GM18868 (cell line): ENCODE measurements at regions not wholly inside any gene's neighbourhood (a gene's known extent, or its start where the extent isn't known, plus 50 kb on each side); places are given as distances from the start of the nearest gene placed in this dataset.
A peak's percentile ranks its signal among the peaks of the same experiment; 100 is the strongest.
"Not testable (repeated sequence)": the region's sequence is repeated elsewhere in the genome, so short reads cannot be mapped to it uniquely, and the experiment has no call there.

Experiments
- ATAC-seq: cut with Tn5 transposase; IDR thresholded peaks from one replicate; pipeline ENCODE4 v1.9.1; 2021; ENCODE audit warnings: mild to moderate bottlenecking, moderate library complexity; ENCODE audit not compliant: unreplicated experiment

DNA sequence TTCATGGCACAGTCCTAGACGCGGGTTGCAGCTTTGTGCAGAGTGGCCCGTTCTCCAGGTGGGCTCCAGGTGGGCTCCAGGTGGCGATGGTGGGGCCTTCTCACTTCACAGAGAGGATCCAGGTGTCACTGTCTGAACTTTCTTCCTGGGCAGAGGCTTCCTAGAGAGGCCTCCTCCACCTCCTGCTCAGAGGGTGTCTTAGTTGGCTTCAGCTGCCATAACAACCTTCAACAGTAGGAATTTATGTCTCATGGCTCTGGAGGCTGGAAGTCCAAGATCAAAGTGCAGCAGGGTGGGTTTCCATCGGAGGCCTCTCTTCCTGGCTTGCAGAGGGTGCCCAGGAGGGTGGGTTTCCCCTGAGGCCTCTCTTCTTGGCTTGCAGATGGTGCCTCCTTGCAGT lies 125.1 kb downstream of the GLRX3 start:
- ATAC-seq: no peak

DNA sequence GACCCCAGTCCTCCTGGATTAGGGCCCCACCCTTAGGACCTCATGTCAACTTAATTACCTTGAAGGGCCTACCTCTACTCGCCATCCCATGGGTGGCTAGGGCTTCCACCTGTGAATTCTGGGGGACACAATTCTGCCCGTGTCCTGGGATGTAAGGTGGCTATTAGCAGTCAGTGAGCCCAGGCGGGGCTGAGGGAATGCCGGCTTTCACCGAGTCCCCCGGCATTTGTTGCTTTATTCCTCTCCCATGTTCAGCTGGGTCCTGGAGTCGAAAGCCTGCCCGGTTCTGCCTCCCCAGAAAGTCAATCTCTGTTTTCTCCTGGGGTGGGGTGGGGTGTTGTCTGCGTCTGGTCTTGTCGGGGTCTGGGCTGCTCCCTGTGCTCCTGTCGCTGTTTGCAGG lies 125.6 kb downstream of the GLRX3 start:
- ATAC-seq: no peak

DNA sequence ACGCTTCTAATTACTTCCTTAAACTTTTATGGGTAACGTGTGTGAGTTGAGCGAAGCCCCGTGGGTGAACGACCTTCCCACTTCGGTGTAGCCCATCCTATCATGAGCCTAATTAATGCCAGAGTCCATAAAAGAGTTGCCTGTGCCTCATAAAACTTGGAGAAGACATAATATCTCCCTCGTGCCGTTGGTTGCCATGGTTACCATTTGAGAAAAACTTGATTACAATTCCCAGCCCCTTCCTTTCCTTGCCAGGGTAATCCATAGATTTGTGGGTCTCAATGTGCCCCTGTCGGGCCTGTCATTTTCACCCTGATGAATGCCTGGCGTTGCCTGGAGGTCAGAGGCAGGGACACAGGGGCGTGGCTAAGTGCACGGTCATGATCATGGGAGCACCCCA lies 127.1 kb downstream of the GLRX3 start:
- no peak for ATAC-seq

DNA sequence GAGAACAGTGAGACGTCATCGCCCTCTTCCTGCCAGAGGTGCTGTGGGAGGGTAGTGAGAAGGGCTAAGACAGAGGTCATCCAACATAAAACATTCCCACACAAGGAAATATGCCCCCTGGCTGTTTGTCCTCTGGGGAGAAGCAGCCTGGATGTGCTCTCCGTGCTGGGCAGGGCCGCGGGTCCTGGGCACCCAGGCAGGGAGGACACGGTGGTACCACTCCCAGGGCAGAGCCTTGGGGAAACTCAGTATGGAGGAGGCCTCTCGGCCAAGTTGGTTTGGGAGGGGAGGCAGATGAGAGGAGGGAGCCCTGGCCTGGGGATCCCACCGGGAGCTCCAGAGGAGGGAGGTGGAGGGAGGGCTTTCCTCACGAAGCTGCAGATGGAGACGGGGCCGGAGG lies 129.4 kb downstream of the GLRX3 start:
- no peak for ATAC-seq

DNA sequence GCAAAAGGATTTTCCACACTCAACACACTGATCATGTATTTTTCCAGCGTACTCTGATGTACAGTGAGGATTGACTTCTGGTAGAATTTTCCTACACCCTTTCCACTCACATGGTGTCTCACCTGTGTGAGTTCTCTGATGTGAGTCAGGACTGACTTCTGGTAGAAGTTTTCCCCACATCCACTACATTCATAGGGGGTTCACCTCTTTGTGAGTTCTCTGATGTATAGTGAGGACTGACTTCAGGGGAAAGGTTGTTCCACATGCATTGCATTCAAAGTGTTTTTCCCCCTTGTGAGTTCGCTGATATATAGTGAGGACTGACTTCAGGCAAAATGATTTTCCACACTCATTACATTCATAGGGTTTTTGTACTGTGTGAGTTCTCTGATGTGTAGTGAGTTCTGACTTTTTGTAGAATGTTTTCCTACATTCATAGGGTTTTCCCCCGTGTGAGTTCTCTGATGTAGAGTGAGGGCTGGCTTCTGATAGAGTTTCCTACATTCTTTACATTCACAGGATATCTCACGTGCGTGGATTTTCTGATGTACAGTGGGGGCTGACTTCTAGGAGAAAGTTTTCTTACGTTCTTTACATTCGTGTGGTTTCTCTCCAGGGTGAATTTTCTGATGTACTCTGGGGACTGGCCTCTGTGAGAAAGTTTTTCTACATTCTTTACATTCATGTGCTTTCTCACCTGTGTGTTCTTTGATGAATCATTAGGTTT lies 146.5 kb downstream of the GLRX3 start:
- ATAC-seq: no peak

DNA sequence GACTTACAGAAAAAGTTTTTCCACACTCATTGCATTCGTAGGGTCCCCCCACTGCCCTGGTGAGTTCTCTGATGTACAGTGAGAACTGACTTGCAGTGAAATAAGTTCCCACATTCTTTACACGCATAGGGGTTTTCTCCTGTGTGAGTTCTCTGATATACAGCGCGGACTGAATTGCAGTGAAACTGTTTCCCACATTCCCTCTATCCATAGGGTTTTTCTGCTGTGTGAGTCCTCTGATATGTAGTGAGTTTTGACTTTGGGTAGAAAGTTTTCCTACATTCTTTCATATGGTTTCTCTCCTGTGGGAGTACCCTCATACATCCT lies 147.0 kb downstream of the GLRX3 start:
- no peak for ATAC-seq

DNA sequence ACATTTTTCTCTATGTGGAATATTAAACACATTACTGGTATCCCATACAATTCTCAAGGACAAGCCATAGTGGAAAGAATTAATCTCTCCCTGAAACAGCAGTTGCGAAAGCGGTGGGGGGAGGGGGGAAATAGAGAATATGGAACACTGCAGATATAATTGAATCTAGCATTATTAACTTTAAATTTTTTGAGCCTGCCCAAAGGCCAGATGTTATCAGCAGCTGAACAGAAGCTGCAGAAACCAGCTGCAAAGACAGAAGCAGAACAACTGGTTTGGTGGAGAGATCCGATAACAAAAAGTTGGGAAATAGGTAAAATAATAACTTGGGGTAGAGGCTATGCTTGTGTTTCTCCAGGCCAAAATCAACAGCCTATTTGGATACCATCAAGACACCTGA lies 159.6 kb downstream of the GLRX3 start:
- ATAC-seq: not testable (repeated sequence)

DNA sequence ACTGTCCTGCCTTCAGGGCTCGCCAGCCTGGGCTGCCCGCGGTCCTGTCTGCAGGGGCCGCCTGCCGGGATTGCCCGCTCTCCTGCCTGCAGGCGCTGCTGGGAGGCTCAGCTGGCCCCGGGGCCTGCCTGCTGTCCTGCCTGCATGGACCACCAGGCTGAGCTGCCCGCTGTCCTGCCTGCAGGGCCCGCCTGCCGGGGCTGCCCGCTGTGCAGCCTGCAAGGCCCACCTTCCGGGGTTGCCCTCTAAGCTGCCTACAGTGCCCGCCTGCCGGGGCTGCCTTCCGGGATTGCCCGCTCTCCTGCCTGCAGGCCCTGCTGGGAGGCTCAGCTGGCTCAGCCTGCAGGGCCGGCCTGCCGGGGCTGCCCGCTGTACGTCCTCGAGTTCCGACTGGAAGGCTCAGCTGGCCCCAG lies 164.4 kb downstream of the GLRX3 start:
- ATAC-seq: no peak

DNA sequence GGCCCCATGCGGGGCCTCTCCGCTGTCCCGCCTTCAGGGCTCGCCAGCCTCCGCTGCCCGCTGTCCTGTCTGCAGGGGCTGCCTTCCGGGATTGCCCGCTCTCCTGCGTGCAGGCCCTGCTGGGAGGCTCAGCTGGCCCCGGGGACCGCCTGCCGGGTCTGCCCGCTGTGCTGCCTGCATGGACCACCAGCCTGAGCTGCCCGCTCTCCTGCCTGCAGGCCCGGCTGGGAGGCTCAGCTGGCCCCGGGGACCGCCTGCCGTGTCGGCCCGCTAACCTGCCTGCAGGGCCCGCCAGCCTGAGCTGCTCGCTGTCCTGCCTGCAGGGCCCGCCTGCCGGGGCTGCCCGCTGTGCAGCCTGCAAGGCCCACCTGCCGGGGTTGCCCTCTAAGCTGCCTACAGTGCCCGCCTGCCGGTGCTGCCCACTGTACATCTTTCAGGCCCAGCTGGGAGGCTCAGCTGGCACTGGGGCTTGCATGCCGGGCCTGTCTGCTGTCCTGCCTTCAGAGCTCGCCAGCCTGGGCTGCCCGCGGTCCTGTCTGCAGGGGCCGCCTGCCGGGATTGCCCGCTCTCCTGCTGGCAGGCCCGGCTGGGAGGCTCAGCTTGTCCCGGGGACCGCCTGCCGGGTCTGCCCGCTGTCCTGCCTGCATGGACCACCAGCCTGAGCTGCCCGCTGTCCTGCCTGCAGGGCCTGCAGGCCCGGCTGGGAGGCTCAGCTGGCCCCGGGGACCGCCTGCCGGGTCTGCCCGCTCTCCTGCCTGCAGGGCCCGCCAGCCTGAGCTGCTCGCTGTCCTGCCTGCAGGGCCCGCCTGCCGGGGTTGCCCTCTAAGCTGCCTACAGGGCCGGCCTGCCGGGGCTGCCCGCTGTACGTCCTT lies 165.1 kb downstream of the GLRX3 start:
- ATAC-seq: peak; percentile 37

DNA sequence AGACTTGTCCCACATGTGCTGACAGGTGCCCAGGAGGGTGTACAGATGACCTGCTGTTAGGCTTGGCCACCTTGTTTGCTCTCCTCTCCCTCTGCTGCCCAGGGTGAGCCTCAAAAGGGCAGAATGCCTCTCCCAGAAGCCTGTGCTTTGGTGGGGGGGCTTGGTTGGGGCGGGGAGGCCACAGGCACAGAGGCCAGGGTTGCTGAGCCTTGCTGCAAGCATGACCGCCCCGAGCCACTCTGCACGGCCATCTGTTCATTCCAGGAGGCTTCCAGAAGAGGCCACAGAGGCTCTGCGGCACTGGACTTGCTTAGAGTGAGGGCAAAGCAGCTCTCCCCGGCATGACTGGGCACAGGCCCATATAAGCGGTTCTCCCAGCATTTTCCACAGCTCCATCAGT lies 190.8 kb downstream of the GLRX3 start:
- no peak for ATAC-seq

DNA sequence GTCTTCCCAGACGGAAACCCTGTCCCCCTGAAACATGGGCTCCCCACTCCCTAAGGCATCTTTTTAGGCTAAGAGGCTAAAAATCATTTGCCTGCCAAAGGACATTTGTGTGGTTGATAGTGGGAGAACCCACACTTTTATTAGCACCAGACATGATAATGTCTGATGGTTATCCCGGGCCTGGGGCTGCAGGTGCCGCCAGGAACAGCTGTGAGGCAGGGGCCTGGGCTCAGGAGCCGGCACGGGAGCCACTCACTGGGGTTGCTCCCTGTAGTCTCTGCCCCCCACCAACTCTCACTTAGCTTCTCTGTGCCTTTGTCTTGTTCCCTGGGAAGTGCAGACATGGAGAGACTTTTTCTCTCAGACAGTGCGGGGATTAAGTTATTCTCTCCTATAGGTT lies 193.6 kb downstream of the GLRX3 start:
- no peak for ATAC-seq

DNA sequence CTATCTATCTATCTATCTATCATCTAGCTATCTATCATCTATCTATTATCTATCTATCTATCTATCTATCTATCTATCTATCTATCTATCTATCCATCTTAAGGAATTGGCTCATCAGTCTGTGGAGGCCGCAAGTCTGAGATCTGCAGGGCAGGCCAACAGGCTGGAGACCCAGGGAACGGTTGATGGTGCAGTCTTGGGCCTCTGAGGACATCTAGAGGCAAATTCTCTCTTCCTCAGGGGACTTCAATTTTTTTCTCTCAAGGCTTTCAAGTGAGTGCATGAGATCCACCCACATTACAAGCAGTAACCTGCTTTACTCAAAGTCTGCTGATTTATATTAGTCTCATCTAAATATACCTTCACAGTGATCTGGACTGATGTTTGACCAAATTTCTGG lies 197.0 kb downstream of the GLRX3 start:
- no peak for ATAC-seq

DNA sequence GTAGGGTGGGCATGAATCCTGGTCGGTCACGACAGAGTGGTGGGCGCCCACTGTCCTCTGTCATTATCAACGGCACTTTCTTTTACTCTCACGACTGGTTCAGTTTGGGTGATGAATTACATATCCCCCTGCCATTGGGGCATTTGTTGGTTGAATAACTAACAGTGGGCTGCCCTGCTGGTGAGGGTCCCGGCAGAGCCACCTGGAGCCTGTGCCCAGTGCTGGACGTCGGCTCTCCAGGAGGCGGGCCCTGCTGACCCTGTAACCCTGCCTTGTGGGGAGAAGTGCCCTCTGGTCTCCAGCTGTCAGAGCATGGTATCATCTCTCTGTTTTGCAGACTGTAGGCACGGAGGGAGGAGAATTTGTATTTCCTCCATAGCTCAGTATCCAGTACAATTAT lies 199.1 kb downstream of the GLRX3 start:
- no peak for ATAC-seq

DNA sequence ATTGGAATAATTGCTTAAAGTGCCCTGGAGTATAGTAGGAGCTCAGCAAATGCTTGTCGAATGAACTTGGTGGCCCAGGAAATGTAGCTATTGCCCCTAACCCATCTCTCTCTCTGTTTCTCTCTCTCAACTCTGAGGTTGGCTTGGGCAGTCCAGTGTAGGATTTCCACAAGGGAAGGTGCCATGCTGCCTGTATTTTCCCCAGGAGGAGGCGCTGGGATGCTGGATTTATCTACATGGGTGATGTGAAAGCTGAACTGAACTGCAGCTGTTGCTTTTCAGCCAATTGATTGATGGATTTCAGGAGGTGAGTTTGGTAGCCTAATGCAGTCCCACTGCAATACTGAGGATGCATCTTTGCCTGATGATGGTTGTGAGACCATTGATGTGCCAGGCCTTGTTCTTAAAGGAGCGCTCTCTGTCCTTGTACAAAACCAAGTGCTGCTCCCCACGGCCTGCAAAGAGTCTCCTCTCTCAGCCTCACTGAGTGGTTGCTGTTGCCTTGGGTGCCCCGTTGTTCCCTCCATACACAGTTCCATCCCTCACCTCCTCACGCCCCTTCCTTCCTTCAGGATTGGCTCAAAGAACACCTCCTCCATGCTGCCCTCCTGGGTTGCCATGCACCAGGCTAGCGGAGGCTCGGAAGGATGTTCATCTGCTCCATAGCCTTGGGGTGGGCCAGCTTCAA lies 200.6 kb downstream of the GLRX3 start:
- no peak for ATAC-seq

DNA sequence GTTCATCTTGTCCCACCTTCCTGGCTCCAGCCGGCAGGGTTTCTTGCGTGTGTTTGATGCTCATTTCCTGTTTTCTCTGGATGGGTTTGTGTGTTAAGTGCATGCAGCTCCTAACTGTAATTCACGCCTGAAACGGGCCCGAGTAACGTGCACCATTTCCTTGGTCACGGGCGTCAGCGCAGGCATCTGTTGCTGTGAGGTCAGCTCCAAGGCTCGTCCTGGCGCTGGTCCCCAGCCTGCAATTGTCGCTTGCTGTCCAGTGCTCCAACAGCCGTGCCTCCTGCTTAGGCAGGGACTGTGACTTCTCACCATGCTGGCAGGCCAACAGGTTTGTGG lies 201.1 kb downstream of the GLRX3 start:
- ATAC-seq: no peak

DNA sequence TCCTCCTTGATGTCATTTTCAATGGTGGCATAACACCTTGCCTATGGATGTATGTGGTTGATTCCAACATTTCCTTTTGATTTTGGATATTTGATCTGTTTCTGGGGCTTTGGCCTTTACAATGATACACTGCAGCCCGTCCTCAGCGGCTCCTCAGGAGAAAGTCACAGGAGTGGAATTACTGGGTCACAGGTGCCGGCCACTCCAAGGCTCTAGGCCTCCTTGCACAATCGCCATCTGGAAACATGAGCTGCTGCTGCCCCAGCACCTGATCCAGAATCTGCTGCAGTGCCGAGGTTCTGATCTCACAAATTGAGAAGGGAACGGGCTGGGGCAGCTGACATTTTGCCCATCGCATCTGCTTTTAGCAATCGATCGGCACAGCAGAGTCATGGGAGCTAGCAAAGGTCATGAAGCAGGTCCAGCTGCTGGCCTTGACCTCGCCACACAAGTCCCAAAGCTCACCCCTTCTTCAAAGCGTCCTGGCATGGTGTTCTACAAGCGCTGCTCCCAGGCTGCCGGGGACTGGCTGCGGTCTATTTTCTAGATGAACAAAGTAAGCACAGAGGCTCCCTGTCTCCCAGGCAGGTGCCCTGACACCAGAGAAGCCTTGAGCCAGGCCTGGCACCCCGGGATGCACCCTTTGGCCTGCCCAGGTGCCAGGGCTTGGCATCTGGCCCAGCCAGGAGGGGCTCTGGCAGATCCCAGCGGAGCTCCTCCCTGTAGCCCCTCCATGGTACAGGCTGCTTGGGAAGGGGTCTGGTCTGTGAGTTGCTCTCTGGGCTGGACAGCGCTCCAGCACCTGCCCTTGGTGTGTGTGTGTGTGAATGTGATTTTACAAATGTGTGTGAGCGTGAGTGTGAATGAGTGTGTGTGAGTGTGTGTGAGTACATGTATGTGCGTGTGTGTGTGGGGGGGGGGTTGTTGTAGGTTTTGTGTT lies 201.8 kb downstream of the GLRX3 start:
- no peak for ATAC-seq

DNA sequence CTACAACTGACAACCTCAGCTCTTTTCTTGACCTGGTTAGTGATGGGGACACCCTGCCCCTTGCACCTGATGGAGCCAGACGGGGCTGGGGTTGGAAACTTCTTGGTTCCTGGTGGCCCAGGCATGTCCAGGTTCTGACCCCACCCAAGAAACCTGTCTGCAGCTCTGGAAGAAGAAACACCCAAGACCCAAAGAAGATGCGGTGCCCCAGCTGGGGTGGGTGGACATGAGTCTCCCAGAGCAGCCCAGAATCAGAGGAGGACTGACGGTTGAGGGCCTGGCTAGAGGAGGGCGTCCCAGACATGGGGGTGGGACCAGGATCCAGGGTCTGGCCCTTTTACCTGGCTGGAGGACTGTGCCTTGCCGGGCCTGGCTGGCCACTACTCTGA lies 202.4 kb downstream of the GLRX3 start:
- ATAC-seq: no peak

DNA sequence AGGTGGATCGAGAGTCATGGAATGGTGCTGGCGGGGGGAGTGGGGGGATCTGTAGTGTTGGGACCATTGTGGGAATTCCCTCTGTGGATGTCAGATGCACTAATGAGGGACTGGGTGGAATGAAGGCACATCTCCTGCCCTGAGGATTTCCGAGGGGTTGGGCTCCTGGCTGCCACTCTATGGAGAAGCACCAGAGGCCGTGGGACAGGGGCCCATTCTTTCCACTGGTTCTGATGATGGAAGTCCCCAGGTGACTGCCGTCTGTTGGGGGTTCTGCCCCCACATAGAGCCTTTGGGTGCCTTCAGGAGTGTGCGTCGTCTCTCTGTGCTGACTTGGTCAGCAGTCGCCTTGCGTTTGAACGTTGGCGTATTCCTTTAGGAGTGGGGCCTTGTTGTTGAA lies 202.9 kb downstream of the GLRX3 start:
- ATAC-seq: no peak

DNA sequence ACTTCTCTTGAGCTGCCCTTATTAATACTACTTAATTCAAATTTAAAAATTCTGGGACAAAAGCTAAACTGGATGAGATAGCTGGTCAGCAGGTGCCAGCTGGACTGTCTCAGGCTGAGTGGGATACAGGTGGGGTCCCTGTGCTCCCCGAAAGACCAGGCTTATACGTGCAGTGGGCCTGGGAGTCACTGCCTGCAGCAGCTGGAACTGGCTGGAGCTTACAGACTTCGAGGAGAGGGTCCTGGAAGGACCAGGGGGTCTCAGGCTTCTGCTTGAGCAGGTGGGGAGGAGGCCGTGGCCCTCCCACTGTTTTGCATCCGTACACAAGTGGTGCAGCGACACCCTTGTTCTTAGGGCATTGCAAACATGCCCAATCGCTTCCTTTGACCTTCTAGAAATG lies 203.7 kb downstream of the GLRX3 start:
- ATAC-seq: no peak

DNA sequence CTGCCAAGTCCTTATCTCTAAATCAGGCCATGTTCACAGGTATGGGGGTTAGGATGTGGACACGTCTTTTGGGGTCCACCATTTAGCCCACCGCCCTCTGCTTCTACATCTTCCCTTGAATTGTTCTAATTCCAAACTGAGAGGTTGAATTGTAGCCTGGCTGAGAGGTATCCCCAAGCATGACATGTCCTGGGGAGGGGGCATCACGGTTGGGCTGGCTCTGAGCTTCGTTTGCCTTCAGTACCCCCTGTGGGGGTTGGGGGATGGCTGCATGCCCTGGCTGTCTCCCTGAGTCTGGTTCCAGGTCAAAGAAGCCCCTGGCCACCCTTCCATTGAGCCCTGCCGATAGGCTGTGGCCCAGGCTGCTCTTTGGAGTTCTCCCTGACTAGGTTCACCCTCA lies 204.6 kb downstream of the GLRX3 start:
- ATAC-seq: no peak

DNA sequence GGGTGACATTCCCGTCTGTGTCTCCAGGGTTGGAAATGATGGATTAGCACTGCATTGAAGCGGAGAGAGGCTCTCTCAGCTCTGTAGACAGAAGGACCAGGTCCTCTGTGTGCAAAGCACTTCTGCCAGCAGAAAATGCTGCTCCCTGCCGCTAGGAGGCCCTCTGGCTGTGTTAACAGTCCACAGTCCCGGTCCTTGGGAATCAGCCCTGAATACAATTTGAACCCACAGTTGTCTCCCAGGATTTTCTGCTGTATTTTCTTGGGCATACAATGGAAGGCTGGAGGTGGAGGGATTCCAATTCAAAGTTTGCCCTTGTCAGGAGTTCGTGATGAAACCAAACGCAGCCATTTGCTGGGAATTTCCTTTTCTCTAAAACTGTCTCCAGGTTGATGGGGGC lies 205.2 kb downstream of the GLRX3 start:
- no peak for ATAC-seq
